Esophagus squamous epithelium (tissue), 5 donors: ENCODE measurements at regions not wholly inside any gene's neighbourhood (a gene's known extent, or its start where the extent isn't known, plus 50 kb on each side); places are given as distances from the start of the nearest gene placed in this dataset.

Source experiments
- DNase-seq: peaks from one replicate; lab custom pipeline; 2025; lab: John Stamatoyannopoulos, UW
- H3K27ac ChIP-seq, 4 donors: fragments of 200-600 bp; sonication (generic); one replicate each; pipeline ENCODE4 v1.5.1; 2016 to 2019; ENCODE audit warnings: mild to moderate bottlenecking in 1 of 4
- H3K27me3 ChIP-seq, 4 donors: fragments of 200-600 bp; sonication (generic); 1 replicate in 3 of 4; 2 replicates in 1 of 4; pipeline versions ENCODE4 v1.5.1 to v1.6.0; 2017 to 2021; ENCODE audit warnings: antibody characterized with exemption in 1 of 4
- H3K36me3 ChIP-seq, 3 donors: fragments of 200-600 bp; sonication (generic); one replicate each; pipeline ENCODE4 v1.5.1; 2016 to 2019
- H3K4me1 ChIP-seq, 3 donors: fragments of 200-600 bp; sonication (generic); one replicate each; pipeline ENCODE4 v1.5.1; 2017 to 2019
- H3K4me3 ChIP-seq, 4 donors: fragments of 200-600 bp; sonication (generic); 1 replicate in 3 of 4; 2 replicates in 1 of 4; pipeline ENCODE4 v1.5.1; 2016 to 2019; ENCODE audit warnings: mild to moderate bottlenecking in 2 of 4, moderate library complexity in 1 of 4
- H3K9me3 ChIP-seq, 3 donors: fragments of 200-600 bp; sonication (generic); one replicate each; pipeline ENCODE4 v1.5.1; 2016 to 2019
- POLR2A ChIP-seq, 4 donors: fragments of 450-650 bp; IDR thresholded peaks; one replicate each; pipeline ENCODE4 v1.6.1; 2017; ENCODE audit warnings: antibody characterized with exemption in 4 of 4, mild to moderate bottlenecking in 4 of 4, moderate library complexity in 3 of 4
- WGBS, 2 donors: methylation state at CpG; one replicate each; pipeline ENCODE4 v1.1.5; 2018; 5-methylcytosine and 5-hydroxymethylcytosine counted together
- intact Hi-C: fragments of 100-400 bp; cut with DNase I; formaldehyde crosslinking; loops from one replicate; pipeline ENCODE4 v1.15.0; 2022
- TF ChIP-seq, protein P1 (sequence below), 6 experiments: fragments of 450-650 bp in 4 of 6; fragments of 200-600 bp in 2 of 6; sonication (generic) in 2 of 6; IDR thresholded peaks; one replicate each; pipeline ENCODE4 v1.5.1; 2016 to 2019; ENCODE audit warnings: antibody characterized with exemption in 6 of 6, mild to moderate bottlenecking in 4 of 6, moderate library complexity in 4 of 6
- donor health status: DM: yes; HTN: yes; CAD: no.

DNA sequence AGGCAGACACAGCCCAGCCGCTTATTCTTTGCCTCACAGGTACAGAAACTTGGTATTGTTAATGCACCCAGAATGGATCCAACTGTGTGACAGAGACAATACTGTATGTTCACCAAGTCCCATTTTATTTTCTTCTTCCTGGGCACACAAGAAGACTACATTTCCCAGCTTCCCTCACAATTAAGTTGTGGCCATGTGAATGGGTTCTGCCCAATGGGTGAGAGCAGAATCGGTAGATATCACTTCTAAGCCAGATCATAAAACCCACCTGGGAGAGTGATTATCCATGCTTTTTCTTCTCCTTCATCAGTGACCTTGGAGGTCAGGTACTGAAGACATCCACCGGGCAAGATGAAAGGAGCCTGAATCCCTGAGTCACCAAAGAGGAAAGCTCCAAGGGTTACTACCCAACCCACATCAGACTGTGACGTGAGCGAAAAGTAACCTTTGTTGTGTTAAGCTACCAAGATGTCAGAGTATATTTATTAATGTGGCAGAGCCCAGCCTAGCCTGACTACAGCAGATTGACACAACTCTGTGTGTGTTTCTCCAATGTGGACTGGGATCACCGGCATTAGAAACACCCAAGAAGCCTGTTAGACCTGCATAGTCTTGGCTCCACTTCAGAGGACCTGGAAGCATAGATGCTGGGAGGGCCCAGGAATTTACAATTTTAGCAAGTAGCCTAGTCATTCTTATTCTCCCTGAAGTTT lies 79.1 kb upstream of the GRIK3 start:
- H3K9me3 ChIP-seq, result no peaks in the 10 kb centered on the region
- TF ChIP-seq, protein P1, sequence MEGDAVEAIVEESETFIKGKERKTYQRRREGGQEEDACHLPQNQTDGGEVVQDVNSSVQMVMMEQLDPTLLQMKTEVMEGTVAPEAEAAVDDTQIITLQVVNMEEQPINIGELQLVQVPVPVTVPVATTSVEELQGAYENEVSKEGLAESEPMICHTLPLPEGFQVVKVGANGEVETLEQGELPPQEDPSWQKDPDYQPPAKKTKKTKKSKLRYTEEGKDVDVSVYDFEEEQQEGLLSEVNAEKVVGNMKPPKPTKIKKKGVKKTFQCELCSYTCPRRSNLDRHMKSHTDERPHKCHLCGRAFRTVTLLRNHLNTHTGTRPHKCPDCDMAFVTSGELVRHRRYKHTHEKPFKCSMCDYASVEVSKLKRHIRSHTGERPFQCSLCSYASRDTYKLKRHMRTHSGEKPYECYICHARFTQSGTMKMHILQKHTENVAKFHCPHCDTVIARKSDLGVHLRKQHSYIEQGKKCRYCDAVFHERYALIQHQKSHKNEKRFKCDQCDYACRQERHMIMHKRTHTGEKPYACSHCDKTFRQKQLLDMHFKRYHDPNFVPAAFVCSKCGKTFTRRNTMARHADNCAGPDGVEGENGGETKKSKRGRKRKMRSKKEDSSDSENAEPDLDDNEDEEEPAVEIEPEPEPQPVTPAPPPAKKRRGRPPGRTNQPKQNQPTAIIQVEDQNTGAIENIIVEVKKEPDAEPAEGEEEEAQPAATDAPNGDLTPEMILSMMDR (IDR thresholded peaks at IDR 0.05), result no peak
- no peak for DNase-seq
- no peaks in the 10 kb centered on the region for H3K4me1 ChIP-seq
- intact Hi-C loops, result no loop called here
- H3K27me3 ChIP-seq, result peaks cover 0 to 19% (median 0%) of the 10 kb centered on the region in 4 donors
- H3K36me3 ChIP-seq, result no peaks in the 10 kb centered on the region
- H3K27ac ChIP-seq, result peak overlapping the region in 2 of 4 donors; percentile 10 to 35
- H3K4me3 ChIP-seq, result no peak overlapping the region
- WGBS, 2 donors, result 52 to 65% methylated on average over 4 of the region's 6 CpGs

DNA sequence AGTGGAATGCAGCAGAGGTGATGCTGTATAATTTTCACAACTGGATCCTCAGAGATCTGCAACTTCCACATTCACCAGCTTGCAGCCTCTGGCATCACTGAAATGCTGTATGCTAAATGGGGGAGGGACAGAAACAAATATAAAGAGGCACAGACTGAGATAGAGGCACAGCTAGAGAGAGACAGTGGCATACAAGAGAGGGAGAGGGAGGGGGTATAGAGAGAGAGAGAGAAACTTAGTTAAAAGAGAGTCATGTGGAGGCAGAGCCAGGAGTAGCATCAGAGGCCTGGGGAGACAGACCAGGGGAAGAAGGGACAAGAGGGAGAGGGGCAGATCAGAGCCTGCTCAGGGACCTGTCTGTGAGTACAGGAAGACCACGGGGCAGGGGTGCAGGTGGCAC lies 84.5 kb upstream of the GRIK3 start:
- intact Hi-C loops, result no loop called here
- no peak overlapping the region for H3K4me3 ChIP-seq
- peaks cover 0 to 15% (median 0%) of the 10 kb centered on the region in 4 donors for H3K27me3 ChIP-seq
- no peaks in the 10 kb centered on the region for H3K36me3 ChIP-seq
- no peak overlapping the region for H3K27ac ChIP-seq
- TF ChIP-seq, protein P1 (IDR thresholded peaks at IDR 0.05), result no peak
- TF ChIP-seq POLR2A (IDR thresholded peaks at IDR 0.05), result no peak
- H3K9me3 ChIP-seq, result no peaks in the 10 kb centered on the region
- no peak for DNase-seq
- 16 to 18% methylated on average over 1 of the region's 1 CpG for WGBS, 2 donors
- no peaks in the 10 kb centered on the region for H3K4me1 ChIP-seq

DNA sequence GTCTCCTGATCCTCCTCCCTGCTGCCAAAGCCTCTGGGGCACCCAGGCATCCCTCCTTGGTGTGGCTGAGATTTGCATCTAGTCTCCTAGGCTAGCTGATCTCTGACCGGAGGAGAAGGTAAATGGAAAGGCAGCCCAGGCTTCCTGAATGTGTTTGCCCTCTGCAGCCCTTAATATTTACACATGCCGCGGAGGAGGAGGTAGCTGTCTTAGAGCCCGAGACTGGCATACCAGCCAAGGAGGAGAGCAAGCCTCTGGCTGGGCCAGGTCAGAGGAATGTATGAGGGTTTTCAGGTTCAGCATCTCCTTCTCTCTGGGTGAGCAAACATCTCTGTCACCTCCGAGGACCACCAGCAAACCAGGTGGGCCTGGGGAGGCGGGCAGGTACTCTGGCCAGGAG lies 86.0 kb upstream of the GRIK3 start:
- Histone ChIP-seq H3K4me3 (no peak overlapping the region), H3K9me3 (no peaks in the 10 kb centered on the region), H3K36me3 (no peaks in the 10 kb centered on the region), H3K27ac (no peak overlapping the region), H3K4me1 (no peaks in the 10 kb centered on the region), H3K27me3 (peaks cover 0 to 15% (median 0%) of the 10 kb centered on the region in 4 donors)
- intact Hi-C loops, result no loop called here
- no peak for TF ChIP-seq POLR2A (IDR thresholded peaks at IDR 0.05)
- TF ChIP-seq, protein P1 (IDR thresholded peaks at IDR 0.05), result no peak
- WGBS, 2 donors, result 79% methylated on average over 5 of the region's 6 CpGs; no CpG with 5 or more reads in 1 of the 2 donors
- no peak for DNase-seq

DNA sequence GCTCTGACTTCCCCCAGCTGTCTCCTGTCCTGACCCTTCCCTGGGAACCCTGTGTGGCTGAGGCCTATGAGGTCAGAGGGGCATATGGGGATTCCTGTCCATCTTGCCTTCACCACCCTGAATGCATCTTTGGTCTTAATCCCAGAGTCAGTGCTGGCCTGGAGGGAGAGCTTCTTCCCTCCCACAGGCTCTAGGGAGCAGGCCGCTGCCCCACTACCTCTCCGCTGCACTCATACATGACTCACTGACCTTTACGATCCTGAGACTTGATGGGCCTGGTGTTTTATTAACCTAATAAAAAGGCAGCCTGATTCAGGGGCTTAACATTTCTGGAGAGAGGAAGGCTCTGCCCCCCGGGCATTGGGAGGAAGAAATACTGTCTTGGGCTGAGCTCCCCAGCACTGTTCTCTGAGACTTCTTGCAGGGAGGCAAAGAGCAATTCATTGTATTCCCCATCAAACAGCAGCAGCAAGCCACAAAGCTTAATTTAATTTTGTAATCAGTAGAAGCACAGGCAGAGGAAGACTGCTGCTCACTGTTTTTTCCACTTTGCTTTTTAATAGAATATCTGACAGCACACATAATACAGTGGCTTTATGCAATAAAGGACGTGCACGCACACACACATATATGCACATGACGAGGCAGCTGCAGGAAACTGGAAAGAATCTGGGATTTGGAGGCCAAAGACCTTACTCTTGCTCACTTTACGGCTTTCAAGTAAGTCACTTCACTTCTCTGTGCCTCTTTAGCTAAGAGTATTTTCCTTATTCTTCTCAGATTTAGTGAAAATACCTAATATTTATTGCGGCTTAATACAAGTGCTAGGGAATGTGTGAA lies 89.2 kb upstream of the GRIK3 start:
- no peak for TF ChIP-seq POLR2A (IDR thresholded peaks at IDR 0.05)
- TF ChIP-seq, protein P1 (IDR thresholded peaks at IDR 0.05), result no peak
- no peak for DNase-seq
- Histone ChIP-seq H3K4me3 (no peak overlapping the region), H3K36me3 (no peaks in the 10 kb centered on the region), H3K27ac (no peak overlapping the region), H3K27me3 (peaks cover 0 to 20% (median 0%) of the 10 kb centered on the region in 4 donors), H3K4me1 (no peaks in the 10 kb centered on the region), H3K9me3 (no peaks in the 10 kb centered on the region)
- intact Hi-C loops, result no loop called here
- WGBS, 2 donors, result 58 to 72% methylated on average over 9 of the region's 9 CpGs

DNA sequence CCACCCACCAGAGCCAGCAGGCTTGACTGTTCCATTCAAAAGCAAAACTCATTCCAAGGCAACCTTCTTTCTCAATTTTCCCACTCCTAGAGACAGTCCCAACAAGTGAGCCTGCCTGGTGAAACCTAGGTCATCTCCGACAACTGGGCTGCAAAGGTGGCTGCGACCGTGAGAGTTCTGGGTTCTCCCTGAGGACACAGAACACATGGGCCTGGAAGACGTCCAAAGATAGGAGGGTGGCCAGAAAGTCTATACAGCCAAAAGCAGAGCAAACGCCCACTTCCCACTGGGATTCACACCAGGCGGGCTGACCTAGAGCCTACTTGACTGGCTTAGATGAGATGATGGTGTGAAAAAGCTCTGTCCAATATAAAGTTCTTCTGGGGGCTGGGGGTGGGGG lies 90.2 kb upstream of the GRIK3 start:
- Histone ChIP-seq H3K36me3 (no peaks in the 10 kb centered on the region), H3K4me1 (no peaks in the 10 kb centered on the region), H3K9me3 (no peaks in the 10 kb centered on the region), H3K27ac (no peak overlapping the region), H3K4me3 (no peak overlapping the region), H3K27me3 (peaks cover 0 to 11% (median 0%) of the 10 kb centered on the region in 4 donors)
- no peak for TF ChIP-seq POLR2A (IDR thresholded peaks at IDR 0.05)
- TF ChIP-seq, protein P1 (IDR thresholded peaks at IDR 0.05), result no peak
- WGBS, 2 donors, result 42 to 45% methylated on average over 2 to 3 of the region's 6 CpGs
- intact Hi-C loops, result no loop called here
- no peak for DNase-seq
